Activated CD8-positive, alpha-beta T cell treated with anti-CD3 and anti-CD28 coated beads, Interleukin-2, amount 10 ng/mL, durations not matched to agents 7 days and 5 days (primary cell): ENCODE measurements at regions not wholly inside any gene's neighbourhood (a gene's known extent, or its start where the extent isn't known, plus 50 kb on each side); places are given as distances from the start of the nearest gene placed in this dataset.

Source experiments
- ATAC-seq: fragments of 150-1000 bp; cut with Tn5 transposase; one replicate; pipeline ENCODE4 v1.10.0; 2021; ENCODE audit warnings: moderate library complexity
- CTCF ChIA-PET: fragments of 350-600 bp; sonication (Branson Sonifier 250); formaldehyde crosslinking; loops from one replicate; lab custom pipeline; 2021; ENCODE audit warnings: antibody characterized with exemption; lab: Charles Lee
- POLR2A ChIA-PET: fragments of 350-600 bp; sonication (Branson Sonifier 250); formaldehyde crosslinking; loops from one replicate; lab custom pipeline; 2021; ENCODE audit warnings: antibody characterized with exemption; lab: Charles Lee
- DNase-seq: peaks from one replicate; pipeline ENCODE4 v3.0.0-alpha.2; 2020
- H3K27ac Mint-ChIP-seq: one replicate; pipeline ENCODE4 v1.8.0; 2021; ENCODE audit warnings: mild to moderate bottlenecking, mixed read lengths
- H3K27me3 Mint-ChIP-seq: one replicate; pipeline ENCODE4 v1.8.0; 2021; ENCODE audit warnings: low read depth, mixed read lengths
- H3K36me3 Mint-ChIP-seq: one replicate; pipeline ENCODE4 v1.8.0; 2021; ENCODE audit warnings: low read depth, mixed read lengths
- H3K4me1 Mint-ChIP-seq: one replicate; pipeline ENCODE4 v1.8.0; 2021; ENCODE audit warnings: low read depth, mixed read lengths
- H3K4me3 Mint-ChIP-seq: one replicate; pipeline ENCODE4 v1.8.0; 2021; ENCODE audit warnings: mild to moderate bottlenecking, mixed read lengths
- H3K9me3 Mint-ChIP-seq: one replicate; pipeline ENCODE4 v1.8.0; 2022; ENCODE audit warnings: mixed read lengths; ENCODE audit not compliant: insufficient read depth

GRCh38 chr11:120043328-120043945 lies 94.5 kb downstream of the TRIM29 start:
- H3K36me3 Mint-ChIP-seq, result peaks cover 2% of the 10 kb centered on the region
- ATAC-seq, result no peak
- H3K9me3 Mint-ChIP-seq, result peaks cover 22% of the 10 kb centered on the region
- no peak overlapping the region for H3K27ac Mint-ChIP-seq
- no peaks in the 10 kb centered on the region for H3K4me1 Mint-ChIP-seq
- ChIA-PET POLR2A (no interaction called here), CTCF (no interaction called here)
- DNase-seq, result no peak
- H3K4me3 Mint-ChIP-seq, result no peak overlapping the region
- peaks cover 11% of the 10 kb centered on the region for H3K27me3 Mint-ChIP-seq

- Mint-ChIP-seq H3K36me3 (no peaks in the 10 kb centered on the region), H3K27ac (no peak overlapping the region), H3K4me1 (no peaks in the 10 kb centered on the region), H3K27me3 (peaks cover 13% of the 10 kb centered on the region), H3K9me3 (peaks cover 10% of the 10 kb centered on the region), H3K4me3 (no peak overlapping the region)
- DNase-seq (no peak), ATAC-seq (no peak)
- ChIA-PET CTCF (no interaction called here), POLR2A (no interaction called here)
Measured at GRCh38 chr11:120041625-120042024, 96.3 kb downstream of the TRIM29 start.

- POLR2A ChIA-PET, result no interaction called here
- H3K4me1 Mint-ChIP-seq, result no peaks in the 10 kb centered on the region
- DNase-seq, result no peak
- no peak for ATAC-seq
- H3K27me3 Mint-ChIP-seq, result peaks cover 11% of the 10 kb centered on the region
- no peak overlapping the region for H3K27ac Mint-ChIP-seq
- no peak overlapping the region for H3K4me3 Mint-ChIP-seq
- no peaks in the 10 kb centered on the region for H3K9me3 Mint-ChIP-seq
- H3K36me3 Mint-ChIP-seq, result no peaks in the 10 kb centered on the region
- CTCF ChIA-PET, result no interaction called here
Measured at GRCh38 chr11:120040151-120040840, 97.6 kb downstream of the TRIM29 start.

- Mint-ChIP-seq H3K27ac (no peak overlapping the region), H3K27me3 (peaks cover 6% of the 10 kb centered on the region), H3K9me3 (no peaks in the 10 kb centered on the region), H3K4me3 (no peak overlapping the region), H3K36me3 (no peaks in the 10 kb centered on the region), H3K4me1 (no peaks in the 10 kb centered on the region)
- ATAC-seq, result no peak
- ChIA-PET POLR2A (no interaction called here), CTCF (no interaction called here)
- DNase-seq, result no peak
Measured at GRCh38 chr11:120039039-120039438, 98.9 kb downstream of the TRIM29 start.

- Mint-ChIP-seq H3K4me3 (no peak overlapping the region), H3K36me3 (no peaks in the 10 kb centered on the region), H3K27ac (no peak overlapping the region), H3K9me3 (no peaks in the 10 kb centered on the region), H3K27me3 (peaks cover 2% of the 10 kb centered on the region), H3K4me1 (no peaks in the 10 kb centered on the region)
- ChIA-PET CTCF (no interaction called here), POLR2A (no interaction called here)
- ATAC-seq, result no peak
- DNase-seq, result no peak
Measured at GRCh38 chr11:120037111-120037510, 100.8 kb downstream of the TRIM29 start.

DNA sequence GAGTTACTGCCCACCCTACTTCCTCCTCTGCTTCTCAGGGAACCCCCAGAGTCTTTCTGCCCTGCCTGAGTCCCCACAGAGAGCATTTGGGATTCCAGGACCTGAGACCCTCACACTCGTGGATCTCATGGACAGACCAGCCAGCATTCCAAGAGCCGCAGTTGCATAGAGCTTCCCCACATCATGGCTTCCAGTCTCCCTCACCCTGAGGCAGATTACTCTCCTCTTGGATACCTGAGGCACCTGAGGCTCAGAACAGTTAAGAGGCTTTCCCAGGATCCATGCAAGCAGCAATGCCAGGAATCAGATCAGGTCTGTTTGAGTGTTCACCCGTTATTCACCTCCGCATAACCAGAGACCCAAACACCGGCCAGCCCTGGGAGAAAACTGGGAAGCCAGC lies 102.2 kb downstream of the TRIM29 start:
- DNase-seq, result no peak
- CTCF ChIA-PET, result no interaction called here
- Mint-ChIP-seq H3K4me3 (no peak overlapping the region), H3K36me3 (no peaks in the 10 kb centered on the region), H3K27me3 (peaks cover 2% of the 10 kb centered on the region), H3K27ac (no peak overlapping the region), H3K9me3 (no peaks in the 10 kb centered on the region), H3K4me1 (no peaks in the 10 kb centered on the region)
- POLR2A ChIA-PET, result no interaction called here
- ATAC-seq, result no peak

DNA sequence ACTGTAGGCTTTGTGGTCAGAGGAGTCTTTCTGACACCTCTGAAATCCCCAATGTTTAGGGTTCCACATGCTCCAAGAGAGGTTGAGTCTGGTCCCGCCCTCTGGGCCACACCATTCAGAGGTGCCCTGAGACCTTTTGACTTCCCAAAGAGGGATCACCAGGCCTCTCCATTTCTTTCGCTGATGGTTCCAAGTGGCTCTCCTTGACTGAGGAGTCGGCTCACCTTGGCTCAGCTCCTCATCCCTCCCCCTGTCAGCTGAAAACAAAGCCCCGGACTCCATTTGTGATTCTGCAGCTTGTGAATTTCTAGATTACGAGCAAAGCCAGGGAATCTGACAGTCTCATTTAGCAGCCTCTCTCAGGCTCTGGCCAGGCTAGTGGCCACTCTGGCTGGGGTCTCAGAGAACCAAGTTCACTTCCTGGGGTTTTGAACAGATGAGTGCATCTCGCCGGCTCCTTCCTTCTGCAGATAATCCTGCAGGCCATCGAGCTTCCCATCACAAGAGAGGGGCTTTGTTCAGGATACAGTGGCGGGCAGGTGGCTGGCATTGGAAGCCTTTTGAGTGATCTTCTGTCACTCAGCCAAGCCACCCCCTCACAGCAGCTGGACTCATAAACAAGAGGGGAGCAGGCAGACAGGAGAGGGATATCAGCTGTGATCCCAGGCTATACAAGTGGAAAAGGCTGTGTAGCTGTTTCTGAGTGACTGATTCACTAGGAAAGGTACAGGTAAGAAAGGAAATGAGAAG lies 102.9 kb downstream of the TRIM29 start:
- no peak for ATAC-seq
- no peaks in the 10 kb centered on the region for H3K9me3 Mint-ChIP-seq
- H3K36me3 Mint-ChIP-seq, result no peaks in the 10 kb centered on the region
- ChIA-PET CTCF (interaction anchor here (0.5 kb wide), 1 partner anchor 11 kb away, joined by 3 read pairs; no protein-coding TSS in a partner anchor), POLR2A (no interaction called here)
- no peaks in the 10 kb centered on the region for H3K4me1 Mint-ChIP-seq
- H3K27ac Mint-ChIP-seq, result no peak overlapping the region
- H3K27me3 Mint-ChIP-seq, result peaks cover 2% of the 10 kb centered on the region
- no peak for DNase-seq
- H3K4me3 Mint-ChIP-seq, result no peak overlapping the region

DNA sequence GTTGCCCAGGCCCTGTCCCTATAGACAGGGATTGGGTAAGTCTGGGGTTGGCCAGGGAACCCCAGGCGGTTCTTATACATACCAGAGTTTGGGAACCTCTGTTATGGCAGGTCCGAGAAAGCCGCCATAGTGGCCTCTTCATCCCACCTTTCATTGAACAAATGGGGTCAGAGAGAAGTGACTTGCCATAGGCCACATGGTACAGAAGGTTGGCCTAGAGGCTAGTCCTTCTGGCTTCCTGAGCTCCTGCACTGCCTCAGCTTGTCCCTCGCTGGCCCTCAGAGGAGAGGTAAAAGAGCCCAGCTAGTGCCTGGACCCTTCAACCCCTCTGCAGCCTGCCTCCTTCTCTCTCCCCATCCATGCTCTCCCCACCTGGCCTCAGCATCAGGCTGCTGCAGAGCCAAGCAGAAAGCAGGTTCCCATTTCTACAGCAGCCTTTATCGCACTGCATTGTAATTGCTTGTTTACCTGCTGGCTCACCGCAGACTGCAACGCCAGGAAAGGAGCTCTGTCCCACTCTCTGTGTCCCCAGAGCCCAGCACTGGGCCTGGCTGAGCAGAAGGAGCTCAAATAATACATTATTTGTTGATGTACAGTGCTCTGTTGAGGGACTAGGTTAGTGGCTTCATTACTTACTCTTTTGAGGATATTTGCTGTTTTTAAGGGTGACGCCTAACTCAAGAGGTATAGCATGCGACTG lies 103.6 kb downstream of the TRIM29 start:
- H3K27me3 Mint-ChIP-seq, result peaks cover 2% of the 10 kb centered on the region

GRCh38 chr11:120032766-120033390 lies 105.0 kb downstream of the TRIM29 start:
- POLR2A ChIA-PET, result no interaction called here
- H3K4me1 Mint-ChIP-seq, result no peaks in the 10 kb centered on the region
- ATAC-seq (no peak), DNase-seq (no peak)
- H3K36me3 Mint-ChIP-seq, result no peaks in the 10 kb centered on the region
- peaks cover 2% of the 10 kb centered on the region for H3K27me3 Mint-ChIP-seq
- no peak overlapping the region for H3K27ac Mint-ChIP-seq
- H3K4me3 Mint-ChIP-seq, result no peak overlapping the region
- CTCF ChIA-PET, result no interaction called here
- no peaks in the 10 kb centered on the region for H3K9me3 Mint-ChIP-seq

More for the DNA sequence above, 103.6 kb downstream of the TRIM29 start:
- no peak overlapping the region for H3K27ac Mint-ChIP-seq
- ATAC-seq (no peak), DNase-seq (no peak)
- H3K36me3 Mint-ChIP-seq, result no peaks in the 10 kb centered on the region
- no peaks in the 10 kb centered on the region for H3K9me3 Mint-ChIP-seq
- ChIA-PET CTCF (interaction anchor here (0.5 kb wide), 1 partner anchor 12 kb away, joined by 3 read pairs; no protein-coding TSS in a partner anchor), POLR2A (no interaction called here)
- H3K4me3 Mint-ChIP-seq, result no peak overlapping the region
- H3K4me1 Mint-ChIP-seq, result no peaks in the 10 kb centered on the region

DNA sequence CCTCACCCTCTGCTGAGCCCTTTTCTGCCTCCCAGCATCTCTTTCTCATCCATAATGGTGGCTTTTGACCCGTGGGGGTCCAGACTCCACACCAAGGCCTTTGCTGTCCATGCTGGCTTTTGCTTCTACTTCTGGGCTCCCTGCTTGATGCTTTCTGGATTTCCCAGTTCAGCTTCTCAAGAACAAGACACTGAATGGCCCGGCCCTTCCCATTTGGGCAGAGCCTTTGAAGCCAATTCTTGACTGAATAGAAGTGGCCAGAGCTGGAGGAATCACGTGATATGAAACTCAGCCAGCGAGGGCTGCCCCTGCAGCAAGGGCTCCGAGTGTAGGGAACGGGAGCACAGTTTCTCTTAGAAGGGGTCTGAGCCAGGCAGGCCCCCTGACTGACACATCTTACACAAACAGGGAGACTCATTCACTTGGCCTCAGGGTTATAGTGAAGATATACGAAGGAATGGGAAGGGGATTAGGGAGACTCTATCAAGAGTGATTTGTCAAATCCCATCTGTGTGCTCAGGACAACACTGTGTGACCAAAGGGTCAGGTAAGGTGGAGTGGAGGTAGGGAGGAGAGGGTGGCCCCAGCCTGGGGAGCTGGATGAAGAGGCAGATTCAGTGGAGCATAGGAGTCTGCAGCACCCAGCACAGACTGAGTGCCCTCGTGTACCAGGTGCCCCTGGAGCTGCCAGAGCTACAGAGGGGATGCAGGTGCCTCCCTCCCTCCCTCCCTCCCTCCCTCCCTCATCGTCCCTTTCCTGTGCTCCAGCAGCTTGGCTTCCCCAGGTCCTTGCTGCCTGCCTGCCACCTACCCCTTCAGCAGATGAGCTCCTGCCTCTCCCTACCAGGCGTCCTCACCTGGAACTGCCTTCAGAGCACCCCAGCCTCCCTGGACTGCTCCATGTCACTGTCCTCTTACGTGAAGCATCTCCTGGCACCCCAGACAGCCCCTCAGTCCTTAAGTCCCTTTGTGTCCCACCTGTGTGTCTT lies 106.0 kb downstream of the TRIM29 start:
- no peak overlapping the region for H3K27ac Mint-ChIP-seq
- DNase-seq, result no peak

GRCh38 chr11:120031156-120031555 lies 106.8 kb downstream of the TRIM29 start:
- Mint-ChIP-seq H3K27me3 (no peaks in the 10 kb centered on the region), H3K27ac (no peak overlapping the region), H3K4me3 (no peak overlapping the region), H3K36me3 (no peaks in the 10 kb centered on the region), H3K4me1 (no peaks in the 10 kb centered on the region), H3K9me3 (no peaks in the 10 kb centered on the region)
- ChIA-PET POLR2A (no interaction called here), CTCF (no interaction called here)
- DNase-seq, result no peak
- no peak for ATAC-seq

More for the DNA sequence above, 106.0 kb downstream of the TRIM29 start:
- H3K4me1 Mint-ChIP-seq, result no peaks in the 10 kb centered on the region
- H3K36me3 Mint-ChIP-seq, result no peaks in the 10 kb centered on the region
- ATAC-seq, result no peak
- H3K4me3 Mint-ChIP-seq, result no peak overlapping the region
- ChIA-PET CTCF (no interaction called here), POLR2A (no interaction called here)
- H3K9me3 Mint-ChIP-seq, result no peaks in the 10 kb centered on the region
- H3K27me3 Mint-ChIP-seq, result no peaks in the 10 kb centered on the region
